ENCODE measurements at regions not wholly inside any gene's neighbourhood (a gene's known extent, or its start where the extent isn't known, plus 50 kb on each side); places are given as distances from the start of the nearest gene placed in this dataset.

GRCh38 chr18:73752546-73752945 is 395.1 kb downstream of the FBXO15 start:
- no peaks in the 10 kb centered on the region for H3K9me3 ChIP-seq (ENCODE audit: control insufficient read depth, low read length)
- Mint-ChIP-seq H3K27me3 (ENCODE audit: insufficient read depth) (peaks cover 3% of the 10 kb centered on the region), H3K4me1 (no peaks in the 10 kb centered on the region), H3K36me3 (ENCODE audit: low read depth) (no peaks in the 10 kb centered on the region), H3K4me3 (no peak overlapping the region), H3K27ac (no peak overlapping the region), H3K9me3 (no peaks in the 10 kb centered on the region)
- WGBS, 2 experiments (ENCODE audit: insufficient coverage in 1 of 2, insufficient read length in 1 of 2) = 85 to 94% methylated on average over 2 to 4 of the region's 4 CpGs
- H3K9ac ChIP-seq (ENCODE audit: extremely low read depth, low read length, poor library complexity, severe bottlenecking) = no peak overlapping the region
- H3K27ac ChIP-seq (ENCODE audit: low read depth, low read length) = no peak overlapping the region
- no peak for DNase-seq
- TF ChIP-seq CTCF (conservative IDR thresholded peaks at IDR 0.05) = no peak
- no peak overlapping the region for H3K4me3 ChIP-seq (ENCODE audit: low read length)
- H3K36me3 ChIP-seq (ENCODE audit: control insufficient read depth, insufficient read depth, low read length) = no peaks in the 10 kb centered on the region
- H3K4me1 ChIP-seq (ENCODE audit: control insufficient read depth, insufficient read depth, low read length) = no peaks in the 10 kb centered on the region
- no peaks in the 10 kb centered on the region for H3K27me3 ChIP-seq (ENCODE audit: control insufficient read depth, insufficient read depth, low read length, poor library complexity, severe bottlenecking)

- no peaks in the 10 kb centered on the region for H3K27me3 ChIP-seq (ENCODE audit: control insufficient read depth, insufficient read depth, low read length, poor library complexity, severe bottlenecking)
- H3K9me3 ChIP-seq (ENCODE audit: control insufficient read depth, low read length) = no peaks in the 10 kb centered on the region
- H3K27ac ChIP-seq (ENCODE audit: low read depth, low read length) = no peak overlapping the region
- TF ChIP-seq CTCF (conservative IDR thresholded peaks at IDR 0.05) = no peak
- DNase-seq = no peak
- no peaks in the 10 kb centered on the region for H3K27me3 Mint-ChIP-seq (ENCODE audit: insufficient read depth)
- no peak overlapping the region for H3K4me3 Mint-ChIP-seq
- no peak overlapping the region for H3K27ac Mint-ChIP-seq
- H3K9ac ChIP-seq (ENCODE audit: extremely low read depth, low read length, poor library complexity, severe bottlenecking) = no peak overlapping the region
- no peaks in the 10 kb centered on the region for H3K36me3 Mint-ChIP-seq (ENCODE audit: low read depth)
- no peaks in the 10 kb centered on the region for H3K4me1 ChIP-seq (ENCODE audit: control insufficient read depth, insufficient read depth, low read length)
- peaks cover 15% of the 10 kb centered on the region for H3K4me1 Mint-ChIP-seq
- no peaks in the 10 kb centered on the region for H3K9me3 Mint-ChIP-seq
- no peaks in the 10 kb centered on the region for H3K36me3 ChIP-seq (ENCODE audit: control insufficient read depth, insufficient read depth, low read length)
- 98 to 100% methylated on average over 1 to 5 of the region's 5 CpGs for whole genome bisulfite sequencing, 2 experiments (ENCODE audit: insufficient coverage in 1 of 2, insufficient read length in 1 of 2)
- no peak overlapping the region for H3K4me3 ChIP-seq (ENCODE audit: low read length)
These were observed 397.6 kb downstream of the FBXO15 start for GRCh38 chr18:73750052-73750451.

- Histone ChIP-seq H3K9ac (ENCODE audit: extremely low read depth, low read length, poor library complexity, severe bottlenecking) (no peak overlapping the region), H3K27me3 (ENCODE audit: control insufficient read depth, insufficient read depth, low read length, poor library complexity, severe bottlenecking) (no peaks in the 10 kb centered on the region), H3K4me3 (ENCODE audit: low read length) (no peak overlapping the region), H3K4me1 (ENCODE audit: control insufficient read depth, insufficient read depth, low read length) (peaks cover 3% of the 10 kb centered on the region), H3K27ac (ENCODE audit: low read depth, low read length) (no peak overlapping the region), H3K9me3 (ENCODE audit: control insufficient read depth, low read length) (no peaks in the 10 kb centered on the region), H3K36me3 (ENCODE audit: control insufficient read depth, insufficient read depth, low read length) (no peaks in the 10 kb centered on the region)
- no peak for DNase-seq
- 85 to 100% methylated on average over 2 of the region's 2 CpGs for WGBS, 2 experiments (ENCODE audit: insufficient coverage in 1 of 2, insufficient read length in 1 of 2)
- no peaks in the 10 kb centered on the region for H3K9me3 Mint-ChIP-seq
- no peaks in the 10 kb centered on the region for H3K27me3 Mint-ChIP-seq (ENCODE audit: insufficient read depth)
- H3K36me3 Mint-ChIP-seq (ENCODE audit: low read depth) = no peaks in the 10 kb centered on the region
- H3K4me1 Mint-ChIP-seq = peaks cover 17% of the 10 kb centered on the region
- H3K27ac Mint-ChIP-seq = no peak overlapping the region
- no peak for TF ChIP-seq CTCF (conservative IDR thresholded peaks at IDR 0.05)
- no peak overlapping the region for H3K4me3 Mint-ChIP-seq
These were observed 398.3 kb downstream of the FBXO15 start for GRCh38 chr18:73749304-73749703.
